GM23248 (cell line): ENCODE measurements at regions not wholly inside any gene's neighbourhood (a gene's known extent, or its start where the extent isn't known, plus 50 kb on each side); places are given as distances from the start of the nearest gene placed in this dataset.

Source experiments
- DNase-seq: peaks from one replicate; pipeline ENCODE4 v3.0.0-alpha.2; 2015
- H2AFZ ChIP-seq: fragments of 200-600 bp; sonication (generic); 2 replicates; pipeline ENCODE4 v1.6.1; 2016; ENCODE audit warnings: antibody characterized with exemption
- H3F3A ChIP-seq: fragments of 200-600 bp; sonication (generic); 2 replicates; pipeline ENCODE4 v1.6.1; 2016; ENCODE audit warnings: mild to moderate bottlenecking, antibody characterized with exemption, mixed run types; ENCODE audit not compliant: insufficient read depth
- H3K27ac ChIP-seq: fragments of 200-600 bp; sonication (generic); 2 replicates; pipeline ENCODE4 v1.5.1; 2016; ENCODE audit warnings: mild to moderate bottlenecking
- H3K27me3 ChIP-seq: fragments of 200-600 bp; sonication (generic); replicated peaks from 2 replicates; pipeline ENCODE4 v1.6.1; 2016; ENCODE audit warnings: mild to moderate bottlenecking; ENCODE audit not compliant: insufficient read depth
- H3K36me3 ChIP-seq: fragments of 200-600 bp; sonication (generic); 2 replicates; pipeline ENCODE4 v1.6.1; 2016; ENCODE audit warnings: low read depth, mild to moderate bottlenecking
- H3K4me1 ChIP-seq: fragments of 200-600 bp; sonication (generic); 2 replicates; pipeline ENCODE4 v1.6.1; 2016; ENCODE audit warnings: mild to moderate bottlenecking; ENCODE audit not compliant: insufficient read depth
- H3K4me2 ChIP-seq: fragments of 200-600 bp; sonication (generic); one replicate; pipeline ENCODE4 v1.6.1; 2016; ENCODE audit warnings: mild to moderate bottlenecking; ENCODE audit not compliant: unreplicated experiment
- H3K4me3 ChIP-seq: fragments of 200-600 bp; sonication (generic); 2 replicates; pipeline ENCODE4 v1.5.1; 2016; ENCODE audit warnings: mild to moderate bottlenecking
- H3K79me2 ChIP-seq: fragments of 200-600 bp; sonication (generic); 2 replicates; pipeline ENCODE4 v1.6.1; 2016; ENCODE audit warnings: mild to moderate bottlenecking; ENCODE audit not compliant: insufficient read depth
- H3K9ac ChIP-seq: fragments of 200-600 bp; sonication (generic); 2 replicates; pipeline ENCODE4 v1.6.1; 2016; ENCODE audit warnings: mild to moderate bottlenecking
- H3K9me2 ChIP-seq: fragments of 200-600 bp; sonication (generic); 2 replicates; pipeline ENCODE4 v1.6.1; 2016; ENCODE audit warnings: mixed run types, mild to moderate bottlenecking, moderate library complexity; ENCODE audit not compliant: insufficient read depth
- H3K9me3 ChIP-seq: fragments of 200-600 bp; sonication (generic); one replicate; pipeline ENCODE4 v1.6.1; 2017; ENCODE audit warnings: low read depth
- H4K20me1 ChIP-seq: fragments of 200-600 bp; sonication (generic); 2 replicates; pipeline ENCODE4 v1.6.0; 2016; ENCODE audit not compliant: insufficient read depth
- EZH2 ChIP-seq: fragments of 200-600 bp; sonication (generic); IDR thresholded peaks from 2 replicates; pipeline ENCODE4 v1.6.1; 2018; ENCODE audit warnings: antibody characterized with exemption, mild to moderate bottlenecking; ENCODE audit not compliant: insufficient read depth, poor library complexity, severe bottlenecking
- EZH2phosphoT487 ChIP-seq: fragments of 200-600 bp; sonication (generic); IDR thresholded peaks from 2 replicates; pipeline ENCODE4 v1.6.1; 2018; ENCODE audit warnings: antibody characterized with exemption, moderate library complexity, mild to moderate bottlenecking, low read depth; ENCODE audit not compliant: insufficient read depth
- WGBS, 2 experiments: methylation state at CpG; one replicate each; pipeline ENCODE4 v1.1.6; 2015 to 2017; ENCODE audit warnings: low lambda C conversion rate in 2 of 2, low coverage in 1 of 2; ENCODE audit errors: missing lambda C conversion rate in 2 of 2; 5-methylcytosine and 5-hydroxymethylcytosine counted together
- in situ Hi-C: fragments of 300-500 bp; cut with MboI; formaldehyde crosslinking; loops from 2 replicates; pipeline ENCODE4 v1.15.0; 2020

DNA sequence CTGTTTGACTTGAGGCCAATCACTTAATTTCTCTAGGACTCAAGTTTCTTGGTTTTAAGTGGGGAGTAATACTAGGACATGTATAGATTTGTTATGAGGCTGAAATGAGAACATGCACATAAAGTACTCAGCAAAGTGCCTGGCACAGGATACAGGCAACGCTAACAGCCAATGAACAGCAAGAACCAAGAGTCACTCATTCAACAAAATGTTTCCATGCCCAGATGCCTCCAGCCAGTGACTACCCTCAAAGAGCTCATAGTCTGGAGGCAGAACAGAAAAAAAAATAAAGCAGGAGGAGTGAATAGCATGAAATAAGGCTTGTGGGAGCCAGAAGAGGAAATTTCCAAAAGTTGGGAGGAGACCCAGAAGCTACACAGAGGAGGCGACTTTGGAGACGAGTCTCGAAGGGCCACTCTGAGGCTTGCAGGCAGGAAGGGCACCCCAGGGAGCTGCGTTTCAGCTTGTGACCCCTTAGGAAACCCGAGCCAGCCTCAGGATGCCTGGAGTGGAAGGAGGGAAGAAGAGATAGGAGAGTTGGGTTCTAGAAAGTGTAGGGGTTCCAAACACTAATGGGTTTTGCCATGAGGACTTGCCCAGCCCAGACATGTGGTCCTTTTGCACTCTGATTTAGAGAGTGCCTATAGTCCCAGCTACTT lies 70.0 kb downstream of the CXCL12 start:
- no peak for DNase-seq
- Histone ChIP-seq H3K27me3 (no peaks in the 10 kb centered on the region), H3F3A (no peaks in the 10 kb centered on the region), H3K9me2 (no peaks in the 10 kb centered on the region), H3K27ac (no peak overlapping the region), H2AFZ (no peak overlapping the region), H3K9ac (no peak overlapping the region), H3K36me3 (no peaks in the 10 kb centered on the region), H4K20me1 (no peaks in the 10 kb centered on the region), H3K4me3 (no peak overlapping the region), H3K79me2 (no peaks in the 10 kb centered on the region), H3K9me3 (no peaks in the 10 kb centered on the region), H3K4me1 (no peaks in the 10 kb centered on the region), H3K4me2 (no peak overlapping the region)
- TF ChIP-seq EZH2phosphoT487 (no peak), EZH2 (no peak)
- 81 to 91% methylated on average over 6 of the region's 6 CpGs for WGBS, 2 experiments
- in situ Hi-C loops = no loop called here

DNA sequence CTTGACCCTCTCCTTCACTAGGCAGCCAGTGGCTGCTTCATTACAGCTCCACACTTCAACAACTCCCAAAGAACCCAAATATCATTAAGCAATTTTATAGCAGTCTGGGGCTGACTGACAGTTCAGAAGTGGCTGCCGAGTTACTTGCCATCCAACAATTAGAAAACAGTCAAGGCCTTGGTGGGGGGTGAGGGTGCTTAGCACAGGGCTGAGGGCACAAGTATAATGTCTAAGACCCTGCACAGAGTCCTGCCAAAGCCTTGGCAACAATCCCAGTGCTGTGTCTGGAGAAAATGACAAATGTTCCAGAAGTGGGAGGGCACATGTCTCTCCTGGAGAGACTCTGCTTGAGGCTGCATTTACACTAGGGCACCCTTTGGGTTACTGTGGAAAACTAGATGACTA lies 71.1 kb downstream of the CXCL12 start:
- in situ Hi-C loops = no loop called here
- no peaks in the 10 kb centered on the region for H4K20me1 ChIP-seq
- no peaks in the 10 kb centered on the region for H3F3A ChIP-seq
- no peak overlapping the region for H3K27ac ChIP-seq
- WGBS, 2 experiments = 89 to 100% methylated on average over 1 of the region's 1 CpG
- H3K9me2 ChIP-seq = no peaks in the 10 kb centered on the region
- no peaks in the 10 kb centered on the region for H3K27me3 ChIP-seq
- no peaks in the 10 kb centered on the region for H3K9me3 ChIP-seq
- TF ChIP-seq EZH2phosphoT487 = no peak
- TF ChIP-seq EZH2 = no peak
- H3K4me2 ChIP-seq = no peak overlapping the region
- no peak overlapping the region for H3K9ac ChIP-seq
- H3K4me3 ChIP-seq = no peak overlapping the region
- DNase-seq = no peak
- no peaks in the 10 kb centered on the region for H3K36me3 ChIP-seq
- H3K79me2 ChIP-seq = no peaks in the 10 kb centered on the region
- H2AFZ ChIP-seq = no peak overlapping the region
- no peaks in the 10 kb centered on the region for H3K4me1 ChIP-seq

DNA sequence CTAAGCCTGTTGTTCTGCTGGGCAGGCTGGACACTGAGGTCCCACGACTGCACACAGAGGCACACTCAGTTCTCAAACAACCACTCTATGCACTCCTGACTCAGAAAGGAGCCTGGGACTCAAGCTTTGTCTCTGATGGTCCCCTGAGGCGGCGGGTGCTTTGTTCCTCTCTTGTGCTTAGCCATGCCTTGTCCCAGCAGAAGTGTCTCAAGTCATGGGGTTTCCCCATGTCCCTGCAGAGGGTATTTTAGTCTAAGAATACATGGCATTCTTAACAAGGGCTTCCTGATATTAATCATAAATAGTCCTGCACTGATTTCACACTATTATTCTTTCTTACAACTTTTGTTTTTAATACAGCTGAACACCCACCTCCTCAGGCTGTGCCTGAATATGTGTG lies 72.5 kb downstream of the CXCL12 start:
- Histone ChIP-seq H3K4me3 (no peak overlapping the region), H4K20me1 (no peaks in the 10 kb centered on the region), H3K79me2 (no peaks in the 10 kb centered on the region), H2AFZ (no peak overlapping the region), H3K27ac (no peak overlapping the region), H3K27me3 (no peaks in the 10 kb centered on the region), H3K4me2 (no peak overlapping the region), H3K4me1 (no peaks in the 10 kb centered on the region), H3K36me3 (no peaks in the 10 kb centered on the region), H3K9me3 (no peaks in the 10 kb centered on the region), H3K9ac (no peak overlapping the region), H3F3A (no peaks in the 10 kb centered on the region), H3K9me2 (no peaks in the 10 kb centered on the region)
- TF ChIP-seq EZH2phosphoT487 (no peak), EZH2 (no peak)
- DNase-seq = no peak
- in situ Hi-C loops = no loop called here
- WGBS, 2 experiments = 62 to 66% methylated on average over 3 of the region's 3 CpGs

DNA sequence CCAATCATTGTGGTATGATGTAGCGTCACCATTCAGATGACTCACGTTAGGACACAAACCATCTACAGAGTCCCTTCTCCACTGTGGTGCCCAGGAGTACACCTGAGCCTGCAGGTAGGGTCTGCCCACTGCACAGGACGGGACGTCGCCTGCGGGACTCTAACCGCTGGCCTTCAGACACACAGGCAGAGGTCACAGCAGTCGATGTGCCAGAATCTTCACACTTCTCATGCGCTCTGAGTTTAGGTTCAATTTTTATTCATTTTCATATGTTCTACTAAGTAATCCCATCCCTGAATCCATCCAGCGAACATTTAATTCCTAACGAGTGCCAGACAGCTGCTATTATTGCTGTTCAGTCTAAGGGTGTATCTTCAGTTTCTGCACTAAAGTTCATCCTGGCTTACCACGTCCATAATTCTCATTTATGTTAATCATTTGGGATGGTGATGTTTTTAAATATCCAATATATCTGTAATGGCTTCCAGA lies 73.3 kb downstream of the CXCL12 start:
- 29 to 35% methylated on average over 12 of the region's 12 CpGs for WGBS, 2 experiments
- H3K36me3 ChIP-seq = no peaks in the 10 kb centered on the region
- H3K4me2 ChIP-seq = no peak overlapping the region
- H3K9me2 ChIP-seq = no peaks in the 10 kb centered on the region
- H3K4me3 ChIP-seq = no peak overlapping the region
- H4K20me1 ChIP-seq = no peaks in the 10 kb centered on the region
- in situ Hi-C loops = no loop called here
- H3K4me1 ChIP-seq = peaks cover 2% of the 10 kb centered on the region
- DNase-seq = no peak
- TF ChIP-seq EZH2phosphoT487 (no peak), EZH2 (no peak)
- H3F3A ChIP-seq = peaks cover 5% of the 10 kb centered on the region; the same call in 1 of the 2 replicates
- H3K9ac ChIP-seq = no peak overlapping the region
- H3K9me3 ChIP-seq = no peaks in the 10 kb centered on the region
- no peak overlapping the region for H2AFZ ChIP-seq
- no peak overlapping the region for H3K27ac ChIP-seq
- H3K79me2 ChIP-seq = no peaks in the 10 kb centered on the region
- H3K27me3 ChIP-seq = no peaks in the 10 kb centered on the region
